GM12891 (cell line): ENCODE measurements at regions not wholly inside any gene's neighbourhood (a gene's known extent, or its start where the extent isn't known, plus 50 kb on each side); places are given as distances from the start of the nearest gene placed in this dataset.

Experiments
- POLR2A ChIP-seq: IDR thresholded peaks from 2 replicates; pipeline ENCODE4 v1.6.1; 2011; ENCODE audit warnings: low read depth, low read length, control low read depth
- TAF1 ChIP-seq: IDR thresholded peaks from 2 replicates; pipeline ENCODE4 v1.6.1; 2011; ENCODE audit warnings: low read depth, low read length, control low read depth

GRCh38 chr1:168438626-168439025 is 105.2 kb downstream of the XCL2 start:
- TF ChIP-seq TAF1 (no peak), POLR2A (no peak)
